Fibroblast of skin of right quadriceps (primary cell): ENCODE measurements at regions not wholly inside any gene's neighbourhood (a gene's known extent, or its start where the extent isn't known, plus 50 kb on each side); places are given as distances from the start of the nearest gene placed in this dataset.
A peak's percentile ranks its signal among the peaks of the same experiment; 100 is the strongest.

Source experiments
- DNase-seq: peaks from one replicate; pipeline ENCODE4 v3.0.0-alpha.2; 2013

DNA sequence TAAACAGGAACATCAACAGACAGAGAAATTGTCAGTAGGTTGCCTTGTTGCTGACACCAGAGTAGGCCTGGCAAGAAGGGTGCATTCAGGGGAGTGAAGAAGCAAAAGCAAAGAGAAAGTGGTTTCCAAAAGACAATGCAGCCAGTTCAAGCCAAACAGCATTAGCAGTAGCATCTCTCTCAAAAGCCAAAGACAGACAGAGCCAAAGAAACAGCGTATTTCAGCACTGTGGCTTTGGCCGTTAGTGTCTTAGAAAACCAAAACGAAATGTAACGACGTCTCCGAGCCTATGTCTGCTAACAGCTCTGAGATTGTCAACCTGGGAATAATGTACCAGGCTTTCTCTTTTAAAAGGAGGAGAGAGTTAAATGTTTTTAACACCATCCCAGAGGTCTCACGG is 178.6 kb downstream of the NRP2 start:
- no peak for DNase-seq

DNA sequence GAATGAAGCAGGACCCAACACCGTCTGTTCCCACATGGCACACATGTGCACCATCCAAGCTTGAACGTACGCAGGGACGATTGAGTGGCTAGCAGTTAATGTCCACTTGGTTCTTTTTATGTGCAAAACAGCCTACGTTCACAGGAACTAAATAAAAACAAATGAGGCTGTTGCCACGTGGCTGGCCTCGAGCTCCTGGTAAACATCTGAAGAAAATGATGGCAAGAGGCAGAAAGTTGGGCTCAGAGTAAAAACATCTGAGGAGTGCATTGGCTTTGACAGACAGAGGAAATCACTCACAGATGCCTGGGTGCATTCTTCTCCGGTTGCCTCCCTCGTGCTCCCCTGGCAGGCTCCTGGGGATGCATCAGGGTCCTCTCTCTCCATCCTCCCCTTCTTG is 177.9 kb downstream of the NRP2 start:
- DNase-seq: peak; percentile 35

DNA sequence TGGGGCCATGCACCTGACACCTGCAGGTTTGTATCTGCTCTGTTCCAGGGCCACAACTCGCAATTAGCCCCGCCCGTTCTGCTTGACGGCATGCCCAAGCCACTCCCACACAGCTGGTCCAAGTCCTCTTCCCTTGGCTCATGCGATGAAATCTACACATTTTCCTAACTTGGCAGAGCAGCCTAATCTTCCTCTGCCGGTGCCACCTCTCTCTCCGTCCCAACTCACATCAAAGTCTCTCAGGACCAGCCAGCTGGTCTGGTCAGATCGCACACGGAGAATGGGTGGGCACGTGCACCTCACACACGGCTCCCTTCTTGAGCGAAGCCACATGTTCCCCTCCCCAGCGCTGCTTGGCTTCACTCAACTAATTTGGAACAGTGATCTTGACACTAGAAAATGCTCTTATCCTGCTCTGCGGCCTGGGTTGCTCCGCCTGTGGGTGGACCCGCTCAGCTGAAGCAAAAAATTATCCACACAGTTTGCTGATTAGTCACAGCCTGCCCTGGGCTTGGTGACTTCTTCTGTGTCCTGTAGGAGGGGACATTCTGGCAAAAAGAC is 176.7 kb downstream of the NRP2 start:
- peak; percentile 78 for DNase-seq

DNA sequence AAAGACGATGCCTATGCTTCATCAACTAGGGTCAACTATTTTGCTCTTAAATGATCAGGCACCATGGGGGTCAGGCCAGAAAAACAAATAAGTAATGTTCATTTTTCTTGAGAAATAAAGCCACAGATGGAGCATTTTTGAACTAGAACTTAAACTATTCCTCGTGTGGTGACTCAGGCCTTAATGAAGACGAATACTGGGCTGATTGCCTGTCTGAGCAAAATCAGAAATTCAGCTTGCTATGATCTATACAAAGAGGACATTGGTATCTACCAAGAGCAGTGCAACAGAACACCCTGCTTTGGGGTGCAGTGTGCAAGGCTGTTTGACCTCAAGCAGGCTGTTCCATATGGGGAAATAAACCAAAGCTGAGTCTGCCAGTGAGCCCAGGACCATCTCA is 176.0 kb downstream of the NRP2 start:
- DNase-seq: peak; percentile 28

DNA sequence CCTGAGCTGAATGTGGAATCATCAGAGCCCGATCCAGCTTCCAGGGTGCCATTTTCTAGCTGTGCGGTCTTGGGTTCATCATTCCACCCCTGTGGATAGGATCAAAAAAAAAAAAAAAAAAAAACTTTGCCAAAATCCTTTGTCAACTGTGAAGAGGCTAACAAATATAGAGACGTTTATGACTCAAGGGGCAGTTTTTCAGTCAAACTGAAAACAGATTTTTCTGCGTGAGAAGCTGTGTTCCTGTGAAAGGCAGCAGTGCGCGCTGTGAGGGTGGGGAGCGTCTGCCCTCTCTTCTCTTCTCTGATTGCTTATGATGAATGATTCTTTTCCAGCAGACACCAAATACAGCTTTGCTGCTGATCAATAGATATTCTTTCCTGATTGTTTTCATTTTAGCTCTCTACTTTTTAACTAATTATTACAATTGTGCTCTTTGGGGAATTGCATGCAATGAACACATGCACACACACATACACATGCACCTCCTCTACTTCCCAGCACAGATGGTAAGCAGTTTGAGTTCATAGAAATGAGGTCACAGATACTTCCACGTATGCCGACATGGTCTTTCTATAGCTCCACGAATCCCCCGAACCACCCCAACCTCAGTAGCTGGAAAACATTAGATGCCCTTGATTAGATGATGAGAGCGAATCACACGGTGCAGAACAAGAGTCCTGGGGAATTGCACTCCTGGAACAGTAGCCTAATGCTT is 175.4 kb downstream of the NRP2 start:
- peak; percentile 29 for DNase-seq

DNA sequence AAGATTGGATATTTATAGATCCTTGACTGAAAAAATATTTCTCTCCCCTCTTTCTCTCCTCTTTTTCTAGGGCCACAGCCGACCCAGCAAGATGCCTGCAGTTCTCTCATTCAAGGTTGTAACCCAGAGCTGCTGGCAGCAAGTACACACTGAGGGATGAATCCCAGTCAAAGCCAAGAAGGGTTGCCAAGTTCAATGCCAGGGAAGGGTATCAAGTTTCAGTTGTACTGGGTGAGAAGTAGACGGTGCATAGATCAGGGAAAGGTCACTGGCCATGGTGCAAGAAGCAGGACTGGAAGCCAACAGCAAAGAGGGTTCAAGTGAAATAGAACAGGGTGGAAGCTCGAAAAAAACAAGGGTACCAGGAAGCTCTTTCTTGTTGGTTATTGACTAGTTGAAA is 170.2 kb downstream of the NRP2 start:
- DNase-seq: no peak

DNA sequence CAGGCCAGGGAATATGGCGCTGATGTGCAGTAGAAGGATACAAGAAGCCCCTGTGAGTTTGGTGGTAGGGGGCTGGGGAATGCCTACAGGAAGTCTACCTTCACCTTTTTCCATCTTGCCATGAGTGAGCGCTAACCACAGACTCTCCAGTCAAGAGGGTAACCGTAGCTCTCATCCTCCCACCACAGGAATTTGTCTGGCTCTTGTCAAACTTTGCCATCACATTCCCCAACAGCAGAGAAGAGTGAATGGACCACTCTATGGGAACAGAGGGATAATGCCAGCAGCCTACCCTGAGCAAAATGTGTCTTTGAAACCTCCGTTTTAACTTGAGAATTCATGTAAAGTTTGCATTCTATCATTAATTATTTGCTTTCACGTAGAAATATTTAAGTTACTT is 168.3 kb downstream of the NRP2 start:
- no peak for DNase-seq

DNA sequence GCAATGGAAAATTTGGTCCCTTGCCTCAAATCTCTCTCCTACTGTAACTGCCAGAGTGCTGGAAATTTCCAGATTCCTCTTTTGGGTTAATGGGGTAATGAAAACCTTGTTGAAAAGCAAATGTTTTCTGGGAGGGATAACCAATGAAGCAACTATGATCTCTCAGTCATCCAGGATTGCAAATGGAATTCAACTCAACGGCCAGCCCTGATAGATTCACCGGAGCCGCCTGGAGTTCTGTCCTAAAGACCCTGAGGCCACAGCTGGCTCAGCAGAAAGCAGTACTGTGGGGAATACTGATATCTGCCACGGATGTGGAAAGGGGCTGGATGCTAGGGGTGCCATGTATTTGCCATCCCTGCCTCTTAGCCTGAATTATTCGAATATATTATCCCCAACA is 167.8 kb downstream of the NRP2 start:
- no peak for DNase-seq

DNA sequence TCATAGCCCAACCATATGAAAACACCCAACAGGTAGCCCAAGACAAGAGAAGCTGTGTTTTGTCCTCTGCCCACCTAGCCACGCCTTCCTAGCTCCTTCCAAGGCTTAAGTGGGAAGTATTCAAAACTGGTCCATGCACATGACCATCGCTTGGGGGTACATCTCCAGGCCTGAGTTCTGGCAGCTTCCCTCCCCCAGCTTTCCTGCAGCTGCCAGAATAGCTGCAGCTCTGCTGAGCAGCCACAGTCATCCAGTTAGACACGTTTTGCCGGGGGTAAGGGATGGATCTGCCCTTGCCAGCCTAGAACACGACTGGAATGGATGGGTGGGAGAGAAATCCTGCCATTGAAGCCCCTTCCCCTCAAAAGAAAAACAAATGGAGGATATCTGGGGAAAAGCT is 166.8 kb downstream of the NRP2 start:
- no peak for DNase-seq

DNA sequence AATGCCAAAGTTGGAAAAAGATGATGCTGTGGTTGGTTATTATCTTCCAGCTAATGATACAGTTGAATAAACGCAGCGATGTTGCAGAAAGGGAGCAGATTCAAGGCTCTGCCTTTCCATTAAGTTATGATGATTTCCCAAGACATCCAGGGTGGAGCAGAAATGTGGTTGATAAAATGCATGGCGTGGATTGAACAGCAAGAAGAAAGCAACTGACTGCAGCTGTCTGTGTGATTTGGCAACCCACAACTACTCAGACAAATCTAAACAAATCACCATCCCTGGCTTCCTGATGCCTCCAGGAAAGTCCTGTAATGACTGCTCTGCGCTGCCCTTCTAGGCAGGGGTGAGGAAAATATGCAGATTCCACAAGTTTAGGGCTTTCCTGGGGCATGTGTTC is 166.3 kb downstream of the NRP2 start:
- DNase-seq: peak; percentile 40
